ENCODE measurements at regions not wholly inside any gene's neighbourhood (a gene's known extent, or its start where the extent isn't known, plus 50 kb on each side); places are given as distances from the start of the nearest gene placed in this dataset.

GRCh38 chr11:39807904-39808303 is 1651.5 kb downstream of the LRRC4C start:
- TF ChIP-seq CTCF (IDR thresholded peaks at IDR 0.05; ENCODE audit: insufficient read depth, low read depth, low read length) = no peak
- no peak for TF ChIP-seq EZH2 (IDR thresholded peaks at IDR 0.05; ENCODE audit: insufficient read depth, low read length)
